GM12878 (cell line): ENCODE measurements at regions not wholly inside any gene's neighbourhood (a gene's known extent, or its start where the extent isn't known, plus 50 kb on each side); places are given as distances from the start of the nearest gene placed in this dataset.

Source experiments
- ATAC-seq: fragments of 200-7000 bp; cut with Tn5 transposase; 3 replicates; pipeline ENCODE4 v1.9.1; 2020; ENCODE audit warnings: mild to moderate bottlenecking, moderate library complexity
- BruUV-seq: library from RNA; stranded (reverse); fragments of 400-500 nt; replicated peaks from 2 replicates; lab custom pipeline; 2021; lab: Mats Ljungman, UMichigan
- CTCF ChIA-PET: fragments of 300-600 bp; sonication (Branson Sonifier 250); formaldehyde crosslinking; extraction: SDS; loops from one replicate; lab custom pipeline; 2021; ENCODE audit warnings: inconsistent platforms; lab: Yijun Ruan, JAX
- POLR2A ChIA-PET: fragments of 350-600 bp; formaldehyde crosslinking; extraction: SDS; loops from one replicate; lab custom pipeline; 2021; ENCODE audit warnings: inconsistent platforms; lab: Charles Lee
- RAD21 ChIA-PET: fragments of 300-600 bp; sonication (Branson Sonifier 250); formaldehyde crosslinking; loops from one replicate; lab custom pipeline; 2023; ENCODE audit warnings: antibody characterized with exemption; ENCODE audit not compliant: unreplicated experiment; lab: Charles Lee
- SMC1A ChIA-PET: fragments of 300-600 bp; sonication (Branson Sonifier 250); formaldehyde crosslinking; loops from one replicate; lab custom pipeline; 2023; ENCODE audit not compliant: unreplicated experiment, uncharacterized antibody; lab: Charles Lee
- DNase-seq: peaks from one replicate; pipeline ENCODE4 v3.0.0-alpha.2; 2011; ENCODE audit warnings: low read depth, low spot score
- FAIRE-seq: peaks from 3 replicates; lab custom pipeline; 2011; peaks lifted over from hg19 to GRCh38; lab: Jason Lieb, UNC
- H2AFZ ChIP-seq: 2 replicates; pipeline ENCODE4 v1.6.0; 2011; ENCODE audit warnings: low read depth, low read length, control low read depth; ENCODE audit not compliant: control insufficient read depth
- H3K27ac ChIP-seq: 2 replicates; pipeline ENCODE4 v1.5.1; 2011; ENCODE audit warnings: control low read depth; ENCODE audit not compliant: control insufficient read depth, insufficient read depth
- H3K27me3 ChIP-seq, 2 experiments: replicated peaks in 1 of 2; 2 replicates each; pipeline versions ENCODE4 v1.6.0 to v1.6.1; 2011; ENCODE audit warnings: low read length in 1 of 2; ENCODE audit not compliant: control insufficient read depth in 2 of 2, insufficient read depth in 2 of 2
- H3K36me3 ChIP-seq, 2 experiments: 2 replicates each; pipeline ENCODE4 v1.5.1; 2011; ENCODE audit warnings: low read length in 1 of 2; ENCODE audit not compliant: control insufficient read depth in 2 of 2, insufficient read depth in 2 of 2
- H3K4me1 ChIP-seq: 2 replicates; pipeline ENCODE4 v1.6.1; 2011; ENCODE audit warnings: mild to moderate bottlenecking, low read length, moderate library complexity, mixed read lengths; ENCODE audit not compliant: control insufficient read depth, insufficient read depth
- H3K4me2 ChIP-seq: 2 replicates; pipeline ENCODE4 v1.6.0; 2011; ENCODE audit warnings: control low read depth; ENCODE audit not compliant: control insufficient read depth, insufficient read depth
- H3K4me3 ChIP-seq: fragments of 200-600 bp; sonication (generic); 2 replicates; pipeline ENCODE4 v1.5.1; 2016
- H3K79me2 ChIP-seq: 2 replicates; pipeline ENCODE4 v1.6.0; 2011; ENCODE audit warnings: low read length; ENCODE audit not compliant: control insufficient read depth, insufficient read depth
- H3K9ac ChIP-seq: 2 replicates; pipeline ENCODE4 v1.8.0; 2011; ENCODE audit warnings: low read length, control low read depth, mixed read lengths; ENCODE audit not compliant: control insufficient read depth, insufficient read depth
- H3K9me3 ChIP-seq: replicated peaks from 3 replicates; pipeline ENCODE4 v1.5.1; 2011; ENCODE audit warnings: mild to moderate bottlenecking, low read length; ENCODE audit not compliant: control insufficient read depth, insufficient read depth
- H4K20me1 ChIP-seq: 2 replicates; pipeline ENCODE4 v1.6.0; 2011; ENCODE audit not compliant: control insufficient read depth, insufficient read depth
- ATF2 ChIP-seq: IDR thresholded peaks from 2 replicates; pipeline ENCODE4 v1.6.1; 2012; ENCODE audit warnings: low read length, inconsistent platforms
- IRF3 ChIP-seq: fragments of 450-650 bp; IDR thresholded peaks from 2 replicates; pipeline ENCODE4 v1.6.1; 2014; ENCODE audit warnings: mild to moderate bottlenecking
- KAT2A ChIP-seq: conservative IDR thresholded peaks from 2 replicates; pipeline ENCODE4 v1.6.1; 2011; ENCODE audit warnings: low read depth, low read length; ENCODE audit not compliant: control insufficient read depth
- MEF2A ChIP-seq: IDR thresholded peaks from 2 replicates; pipeline ENCODE4 v1.6.1; 2011; ENCODE audit warnings: low read depth, mild to moderate bottlenecking, low read length, moderate library complexity; ENCODE audit not compliant: insufficient read depth
- NKRF ChIP-seq: fragments of 450-650 bp; conservative IDR thresholded peaks from 2 replicates; pipeline ENCODE4 v1.6.1; 2017; ENCODE audit warnings: mild to moderate bottlenecking, moderate library complexity
- RBBP5 ChIP-seq: fragments of 200-600 bp; sonication (generic); conservative IDR thresholded peaks from 2 replicates; pipeline ENCODE4 v1.6.1; 2016
- SMARCA5 ChIP-seq: fragments of 450-650 bp; IDR thresholded peaks from 2 replicates; pipeline ENCODE4 v1.6.1; 2017; ENCODE audit warnings: mild to moderate bottlenecking
- SREBF1 ChIP-seq: IDR thresholded peaks from 2 replicates; pipeline ENCODE4 v1.6.1; 2012; ENCODE audit warnings: mild to moderate bottlenecking, low read length
- SRF ChIP-seq, 2 experiments: IDR thresholded peaks; 2 replicates each; pipeline ENCODE4 v1.6.1; 2011; ENCODE audit warnings: low read depth in 2 of 2, low read length in 2 of 2, mild to moderate bottlenecking in 1 of 2, moderate library complexity in 1 of 2
- STAT1 ChIP-seq: fragments of 450-650 bp; conservative IDR thresholded peaks from 2 replicates; pipeline ENCODE4 v1.6.1; 2014; ENCODE audit warnings: antibody characterized with exemption, mild to moderate bottlenecking
- TBL1XR1 ChIP-seq: IDR thresholded peaks from 2 replicates; pipeline ENCODE4 v1.6.1; 2012; ENCODE audit warnings: low read depth, low read length, improper control_type of control experiment
- USF2 ChIP-seq: IDR thresholded peaks from 2 replicates; pipeline ENCODE4 v1.6.1; 2011; ENCODE audit warnings: low read depth, low read length, improper control_type of control experiment, borderline replicate concordance
- ZNF207 ChIP-seq: fragments of 450-650 bp; IDR thresholded peaks from 2 replicates; pipeline ENCODE4 v1.6.1; 2014; ENCODE audit warnings: antibody characterized with exemption, mild to moderate bottlenecking, borderline replicate concordance
- WGBS: methylation state at CpG from one replicate; pipeline ENCODE4 v1.1.6; 2016; ENCODE audit warnings: low lambda C conversion rate; ENCODE audit not compliant: insufficient replicate concordance, insufficient coverage; ENCODE audit errors: missing lambda C conversion rate; 5-methylcytosine and 5-hydroxymethylcytosine counted together
- in situ Hi-C: fragments of 300-500 bp; cut with MboI; formaldehyde crosslinking; loops from 9 replicates; pipeline ENCODE4 v1.14.3; 2018; ENCODE audit warnings: mixed read lengths
- intact Hi-C: fragments of 100-400 bp; cut with micrococcal nuclease; formaldehyde crosslinking; loops from one replicate; pipeline ENCODE4 v1.14.2; 2022; ENCODE audit not compliant: unreplicated experiment
- TF ChIP-seq, protein P1 (sequence below), 3 experiments: IDR thresholded peaks in 2 of 3; conservative IDR thresholded peaks in 1 of 3; 2 replicates each; pipeline ENCODE4 v1.5.1; 2011; ENCODE audit warnings: low read depth in 3 of 3, low read length in 3 of 3, mild to moderate bottlenecking in 3 of 3, control low read depth in 2 of 3, moderate library complexity in 2 of 3, inconsistent platforms in 1 of 3, mixed read lengths in 1 of 3; ENCODE audit not compliant: control insufficient read depth in 2 of 3, insufficient read depth in 1 of 3; ENCODE audit errors: extremely low read depth in 1 of 3

DNA sequence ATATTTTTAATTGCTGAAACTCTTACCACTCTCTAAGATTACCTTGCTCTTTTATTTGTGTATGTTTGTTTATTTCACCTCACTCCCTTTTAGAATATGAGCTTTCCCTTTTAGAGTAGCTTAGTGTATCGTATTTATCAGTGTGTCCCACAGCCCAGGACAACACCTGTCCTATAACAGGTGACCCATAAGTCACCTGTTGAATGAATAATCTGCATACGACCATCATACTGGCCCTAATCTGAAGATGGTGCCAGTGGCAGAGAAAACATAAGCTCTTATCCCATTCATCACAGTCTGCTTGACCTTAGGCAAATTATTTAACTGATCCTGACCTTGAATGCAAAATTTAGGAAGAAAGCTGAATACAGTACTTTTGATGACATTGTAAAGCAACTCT is 254.6 kb upstream of the NR2F2 start (continued):
- TF ChIP-seq, protein P1, sequence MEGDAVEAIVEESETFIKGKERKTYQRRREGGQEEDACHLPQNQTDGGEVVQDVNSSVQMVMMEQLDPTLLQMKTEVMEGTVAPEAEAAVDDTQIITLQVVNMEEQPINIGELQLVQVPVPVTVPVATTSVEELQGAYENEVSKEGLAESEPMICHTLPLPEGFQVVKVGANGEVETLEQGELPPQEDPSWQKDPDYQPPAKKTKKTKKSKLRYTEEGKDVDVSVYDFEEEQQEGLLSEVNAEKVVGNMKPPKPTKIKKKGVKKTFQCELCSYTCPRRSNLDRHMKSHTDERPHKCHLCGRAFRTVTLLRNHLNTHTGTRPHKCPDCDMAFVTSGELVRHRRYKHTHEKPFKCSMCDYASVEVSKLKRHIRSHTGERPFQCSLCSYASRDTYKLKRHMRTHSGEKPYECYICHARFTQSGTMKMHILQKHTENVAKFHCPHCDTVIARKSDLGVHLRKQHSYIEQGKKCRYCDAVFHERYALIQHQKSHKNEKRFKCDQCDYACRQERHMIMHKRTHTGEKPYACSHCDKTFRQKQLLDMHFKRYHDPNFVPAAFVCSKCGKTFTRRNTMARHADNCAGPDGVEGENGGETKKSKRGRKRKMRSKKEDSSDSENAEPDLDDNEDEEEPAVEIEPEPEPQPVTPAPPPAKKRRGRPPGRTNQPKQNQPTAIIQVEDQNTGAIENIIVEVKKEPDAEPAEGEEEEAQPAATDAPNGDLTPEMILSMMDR (IDR thresholded peaks at IDR 0.05 in 2 of 3, conservative IDR thresholded peaks at IDR 0.05 in 1 of 3; ENCODE audit: control insufficient read depth in 2 of 3, extremely low read depth in 1 of 3, insufficient read depth in 1 of 3, low read depth in 3 of 3, low read length in 3 of 3) = no peak
- TF ChIP-seq KAT2A (no peak), SREBF1 (no peak), SMARCA5 (no peak), SRF (IDR thresholded peaks at IDR 0.05; ENCODE audit: low read depth in 2 of 2, low read length in 2 of 2) (no peak), TBL1XR1 (no peak), STAT1 (no peak)

GRCh38 chr15:96076350-96076749 is 254.2 kb upstream of the NR2F2 start:
- DNase-seq = no peak
- H3K4me3 ChIP-seq = no peak overlapping the region
- CTCF ChIA-PET = no interaction called here
- no peak overlapping the region for H2AFZ ChIP-seq
- H3K4me1 ChIP-seq = no peaks in the 10 kb centered on the region
- no peak overlapping the region for H3K9ac ChIP-seq
- H3K4me2 ChIP-seq = no peak overlapping the region
- H3K27me3 ChIP-seq = no peaks in the 10 kb centered on the region
- TF ChIP-seq SREBF1 = no peak
- no peak for TF ChIP-seq NKRF
- no peak for TF ChIP-seq USF2
- no peak for TF ChIP-seq RBBP5
- no peak for TF ChIP-seq MEF2A
- no peak for TF ChIP-seq ZNF207
- TF ChIP-seq IRF3 = no peak
- no peak for TF ChIP-seq ATF2
- TF ChIP-seq, all 136 proteins: peak for 0
- WGBS = 79% methylated on average over 6 of the region's 6 CpGs
- POLR2A ChIA-PET = no interaction called here
- Histone ChIP-seq H3K36me3 (no peaks in the 10 kb centered on the region), H3K79me2 (no peaks in the 10 kb centered on the region), H3K27ac (no peak overlapping the region), H4K20me1 (no peaks in the 10 kb centered on the region), H3K9me3 (no peaks in the 10 kb centered on the region; the same call in 2 of the 3 replicates)
- ATAC-seq (no peak), FAIRE-seq (no peak)
- RAD21 ChIA-PET = interaction anchor here (1.0 to 1.5 kb wide), 2 partner anchors 28 to 46 kb away, joined by 3 to 4 read pairs; no protein-coding TSS in a partner anchor
- SMC1A ChIA-PET = interaction anchor here (0.8 to 3.0 kb wide), 6 partner anchors 10 to 24 kb away, joined by 3 to 18 read pairs (median 4); no protein-coding TSS in a partner anchor
- no TSS peak for BruUV-seq
- in situ Hi-C loops (no loop called here), intact Hi-C loops (no loop called here)
